Smooth muscle cell (in vitro differentiated cells): ENCODE measurements at regions not wholly inside any gene's neighbourhood (a gene's known extent, or its start where the extent isn't known, plus 50 kb on each side); places are given as distances from the start of the nearest gene placed in this dataset.
"Not testable (repeated sequence)": the region's sequence is repeated elsewhere in the genome, so short reads cannot be mapped to it uniquely, and the experiment has no call there.

Experiments
- DNase-seq: peaks from one replicate; lab custom pipeline; 2025; ENCODE audit not compliant: unreplicated experiment; lab: John Stamatoyannopoulos, UW
- H2AFZ ChIP-seq: fragments of 200-600 bp; sonication (generic); 2 replicates; pipeline ENCODE4 v1.6.0; 2016; ENCODE audit warnings: antibody characterized with exemption, low read depth, mild to moderate bottlenecking
- H3F3A ChIP-seq: fragments of 200-600 bp; sonication (generic); 2 replicates; pipeline ENCODE4 v1.6.0; 2017; ENCODE audit warnings: antibody characterized with exemption, low read depth
- H3K27ac ChIP-seq: fragments of 200-600 bp; sonication (generic); 2 replicates; pipeline ENCODE4 v1.5.1; 2016; ENCODE audit warnings: low read depth, mild to moderate bottlenecking
- H3K27me3 ChIP-seq: fragments of 200-600 bp; sonication (generic); 2 replicates; pipeline ENCODE4 v1.6.1; 2016; ENCODE audit warnings: low read depth, mild to moderate bottlenecking
- H3K36me3 ChIP-seq: fragments of 200-600 bp; sonication (generic); 2 replicates; pipeline ENCODE4 v1.5.1; 2016; ENCODE audit warnings: low read depth
- H3K4me1 ChIP-seq: fragments of 200-600 bp; sonication (generic); 2 replicates; pipeline ENCODE4 v1.5.1; 2016; ENCODE audit warnings: low read depth
- H3K4me2 ChIP-seq: fragments of 200-600 bp; sonication (generic); 2 replicates; pipeline ENCODE4 v1.6.0; 2016; ENCODE audit warnings: mild to moderate bottlenecking
- H3K4me3 ChIP-seq: fragments of 200-600 bp; sonication (generic); 2 replicates; pipeline ENCODE4 v1.5.1; 2016; ENCODE audit warnings: mild to moderate bottlenecking
- H3K79me2 ChIP-seq: fragments of 200-600 bp; sonication (generic); 2 replicates; pipeline ENCODE4 v1.6.0; 2016; ENCODE audit warnings: low read depth, mild to moderate bottlenecking
- H3K9ac ChIP-seq: fragments of 200-600 bp; sonication (generic); 2 replicates; pipeline ENCODE4 v1.6.0; 2016; ENCODE audit warnings: low read depth
- H3K9me3 ChIP-seq: fragments of 200-600 bp; sonication (generic); replicated peaks from 2 replicates; pipeline ENCODE4 v1.5.1; 2016; ENCODE audit warnings: low read depth
- H4K20me1 ChIP-seq: fragments of 200-600 bp; sonication (generic); 2 replicates; pipeline ENCODE4 v1.6.0; 2016; ENCODE audit warnings: low read depth
- CTCF ChIP-seq: fragments of 200-600 bp; sonication (generic); IDR thresholded peaks from 2 replicates; pipeline ENCODE4 v1.5.1; 2017; ENCODE audit warnings: borderline replicate concordance, mild to moderate bottlenecking, antibody characterized with exemption; ENCODE audit not compliant: insufficient read depth, poor library complexity, severe bottlenecking
- WGBS: methylation state at CpG from one replicate; pipeline ENCODE4 v1.1.7; 2016; ENCODE audit warnings: low lambda C conversion rate; 5-methylcytosine and 5-hydroxymethylcytosine counted together

GRCh38 chr2:90221300-90221651 lies 1529.8 kb downstream of the RPIA start:
- 36% methylated on average over 1 of the region's 1 CpG for WGBS
- no peak overlapping the region for H3K27ac ChIP-seq
- H3K27me3 ChIP-seq, result no peaks in the 10 kb centered on the region
- no peaks in the 10 kb centered on the region for H3K4me1 ChIP-seq
- H3K4me2 ChIP-seq, result no peak overlapping the region
- no peak for TF ChIP-seq CTCF
- DNase-seq, result no peak
- H2AFZ ChIP-seq, result no peak overlapping the region
- no peaks in the 10 kb centered on the region for H3K36me3 ChIP-seq
- no peak overlapping the region for H3K9ac ChIP-seq
- H3K79me2 ChIP-seq, result no peaks in the 10 kb centered on the region
- H3F3A ChIP-seq, result no peaks in the 10 kb centered on the region
- no peak overlapping the region for H3K4me3 ChIP-seq
- H4K20me1 ChIP-seq, result no peaks in the 10 kb centered on the region
- peaks cover 2% of the 10 kb centered on the region for H3K9me3 ChIP-seq

GRCh38 chr2:90224767-90225166 lies 1533.3 kb downstream of the RPIA start:
- H3K4me1 ChIP-seq, H3K4me3 ChIP-seq, DNase-seq, H3K27ac ChIP-seq, H3K27me3 ChIP-seq, H4K20me1 ChIP-seq, H3K9me3 ChIP-seq, H3K79me2 ChIP-seq, H3K36me3 ChIP-seq, H3F3A ChIP-seq, H3K4me2 ChIP-seq, H3K9ac ChIP-seq, H2AFZ ChIP-seq: not testable (repeated sequence)

GRCh38 chr2:90226465-90227072 lies 1535.1 kb downstream of the RPIA start:
- H4K20me1 ChIP-seq, H3K4me2 ChIP-seq, H3F3A ChIP-seq, H3K9ac ChIP-seq, H3K36me3 ChIP-seq, H3K27me3 ChIP-seq, H3K79me2 ChIP-seq, H3K4me1 ChIP-seq, H3K27ac ChIP-seq, H3K4me3 ChIP-seq, DNase-seq, H2AFZ ChIP-seq, H3K9me3 ChIP-seq: not testable (repeated sequence)
- 46% methylated on average over 5 of the region's 5 CpGs for WGBS

GRCh38 chr2:90231199-90231598 lies 1539.7 kb downstream of the RPIA start:
- DNase-seq, H4K20me1 ChIP-seq, H2AFZ ChIP-seq, H3K27me3 ChIP-seq, H3K79me2 ChIP-seq, H3K9me3 ChIP-seq, H3F3A ChIP-seq, H3K27ac ChIP-seq, H3K4me1 ChIP-seq, H3K9ac ChIP-seq, H3K36me3 ChIP-seq, H3K4me2 ChIP-seq, H3K4me3 ChIP-seq: not testable (repeated sequence)
- 69% methylated on average over 4 of the region's 4 CpGs for WGBS

- 50% methylated on average over 1 of the region's 1 CpG for WGBS
- not testable (repeated sequence) for H3K27ac ChIP-seq, H2AFZ ChIP-seq, H3K9me3 ChIP-seq, H3K27me3 ChIP-seq, H3K79me2 ChIP-seq, H3K9ac ChIP-seq, H3K4me2 ChIP-seq, H3K4me1 ChIP-seq, H3K36me3 ChIP-seq, H3F3A ChIP-seq, H4K20me1 ChIP-seq, DNase-seq, H3K4me3 ChIP-seq
Observed at GRCh38 chr2:90235452-90235851, 1544.0 kb downstream of the RPIA start.

- H3K4me2 ChIP-seq, H3K27me3 ChIP-seq, H4K20me1 ChIP-seq, H3K36me3 ChIP-seq, H3K4me3 ChIP-seq, H3F3A ChIP-seq, H3K9ac ChIP-seq, H3K27ac ChIP-seq, H3K79me2 ChIP-seq, H2AFZ ChIP-seq, H3K9me3 ChIP-seq, DNase-seq, H3K4me1 ChIP-seq: not testable (repeated sequence)
- WGBS, result 75% methylated on average over 30 of the region's 31 CpGs
Observed at GRCh38 chr2:90237923-90238361, 1546.5 kb downstream of the RPIA start.

- not testable (repeated sequence) for H4K20me1 ChIP-seq, H3K79me2 ChIP-seq, H3F3A ChIP-seq, H3K27ac ChIP-seq, H3K9me3 ChIP-seq, DNase-seq, H3K36me3 ChIP-seq, H3K27me3 ChIP-seq, H2AFZ ChIP-seq, H3K9ac ChIP-seq, H3K4me2 ChIP-seq, H3K4me3 ChIP-seq, H3K4me1 ChIP-seq
- WGBS, result 90% methylated on average over 37 of the region's 43 CpGs
Observed at GRCh38 chr2:90238505-90239230, 1547.2 kb downstream of the RPIA start.

GRCh38 chr2:90239769-90240168 lies 1548.3 kb downstream of the RPIA start:
- H3K4me3 ChIP-seq, H3F3A ChIP-seq, H2AFZ ChIP-seq, H3K27ac ChIP-seq, H3K4me2 ChIP-seq, H3K9me3 ChIP-seq, H3K79me2 ChIP-seq, H3K27me3 ChIP-seq, H3K36me3 ChIP-seq, H4K20me1 ChIP-seq, H3K9ac ChIP-seq, DNase-seq, H3K4me1 ChIP-seq: not testable (repeated sequence)
- 67% methylated on average over 4 of the region's 6 CpGs for WGBS
